Spleen (tissue), 7 donors: ENCODE measurements at regions not wholly inside any gene's neighbourhood (a gene's known extent, or its start where the extent isn't known, plus 50 kb on each side); places are given as distances from the start of the nearest gene placed in this dataset.

ENCODE experiments used
- CTCF ChIP-seq, 11 experiments: fragments of 200-600 bp in 7 of 11; fragments of 450-650 bp in 4 of 11; sonication (generic) in 4 of 11; IDR thresholded peaks in 8 of 11; conservative IDR thresholded peaks in 3 of 11; 1 replicate in 7 of 11; 2 replicates in 4 of 11; pipeline versions ENCODE4 v1.4.0 to v1.8.0; 2016 to 2021; ENCODE audit warnings: antibody characterized with exemption in 11 of 11, inconsistent platforms in 4 of 11, mild to moderate bottlenecking in 1 of 11
- POLR2A ChIP-seq, 3 donors: fragments of 450-650 bp; IDR thresholded peaks; one replicate each; pipeline ENCODE4 v1.5.1; 2017; ENCODE audit warnings: antibody characterized with exemption in 3 of 3, mild to moderate bottlenecking in 1 of 3
- POLR2AphosphoS5 ChIP-seq, 3 donors: sonication (generic); formaldehyde crosslinking; IDR thresholded peaks; one replicate each; pipeline ENCODE4 v1.5.1; 2017; ENCODE audit warnings: antibody characterized with exemption in 3 of 3
- donor health status: DM: no; HTN: no; CAD: no; lungs with moderate emphysema.
- donor health status: DM: no; HTN: no; CAD: no.
- donor health status: DM: no; HTN: no; CAD: no.

- TF ChIP-seq POLR2AphosphoS5 (IDR thresholded peaks at IDR 0.05) = no peak
- TF ChIP-seq CTCF (IDR thresholded peaks at IDR 0.05 in 8 of 11, conservative IDR thresholded peaks at IDR 0.05 in 3 of 11) = no peak
- TF ChIP-seq POLR2A (IDR thresholded peaks at IDR 0.05) = no peak
These were observed 108.0 kb upstream of the LGALSL start for GRCh38 chr2:64345998-64346397.
